GM23248 (cell line): ENCODE measurements at regions not wholly inside any gene's neighbourhood (a gene's known extent, or its start where the extent isn't known, plus 50 kb on each side); places are given as distances from the start of the nearest gene placed in this dataset.

Experiments used
- DNase-seq: peaks from one replicate; pipeline ENCODE4 v3.0.0-alpha.2; 2015
- H2AFZ ChIP-seq: fragments of 200-600 bp; sonication (generic); 2 replicates; pipeline ENCODE4 v1.6.1; 2016; ENCODE audit warnings: antibody characterized with exemption
- H3F3A ChIP-seq: fragments of 200-600 bp; sonication (generic); 2 replicates; pipeline ENCODE4 v1.6.1; 2016; ENCODE audit warnings: mild to moderate bottlenecking, antibody characterized with exemption, mixed run types; ENCODE audit not compliant: insufficient read depth
- H3K27ac ChIP-seq: fragments of 200-600 bp; sonication (generic); 2 replicates; pipeline ENCODE4 v1.5.1; 2016; ENCODE audit warnings: mild to moderate bottlenecking
- H3K27me3 ChIP-seq: fragments of 200-600 bp; sonication (generic); replicated peaks from 2 replicates; pipeline ENCODE4 v1.6.1; 2016; ENCODE audit warnings: mild to moderate bottlenecking; ENCODE audit not compliant: insufficient read depth
- H3K36me3 ChIP-seq: fragments of 200-600 bp; sonication (generic); 2 replicates; pipeline ENCODE4 v1.6.1; 2016; ENCODE audit warnings: low read depth, mild to moderate bottlenecking
- H3K4me1 ChIP-seq: fragments of 200-600 bp; sonication (generic); 2 replicates; pipeline ENCODE4 v1.6.1; 2016; ENCODE audit warnings: mild to moderate bottlenecking; ENCODE audit not compliant: insufficient read depth
- H3K4me2 ChIP-seq: fragments of 200-600 bp; sonication (generic); one replicate; pipeline ENCODE4 v1.6.1; 2016; ENCODE audit warnings: mild to moderate bottlenecking; ENCODE audit not compliant: unreplicated experiment
- H3K4me3 ChIP-seq: fragments of 200-600 bp; sonication (generic); 2 replicates; pipeline ENCODE4 v1.5.1; 2016; ENCODE audit warnings: mild to moderate bottlenecking
- H3K79me2 ChIP-seq: fragments of 200-600 bp; sonication (generic); 2 replicates; pipeline ENCODE4 v1.6.1; 2016; ENCODE audit warnings: mild to moderate bottlenecking; ENCODE audit not compliant: insufficient read depth
- H3K9ac ChIP-seq: fragments of 200-600 bp; sonication (generic); 2 replicates; pipeline ENCODE4 v1.6.1; 2016; ENCODE audit warnings: mild to moderate bottlenecking
- H3K9me2 ChIP-seq: fragments of 200-600 bp; sonication (generic); 2 replicates; pipeline ENCODE4 v1.6.1; 2016; ENCODE audit warnings: mixed run types, mild to moderate bottlenecking, moderate library complexity; ENCODE audit not compliant: insufficient read depth
- H3K9me3 ChIP-seq: fragments of 200-600 bp; sonication (generic); one replicate; pipeline ENCODE4 v1.6.1; 2017; ENCODE audit warnings: low read depth
- H4K20me1 ChIP-seq: fragments of 200-600 bp; sonication (generic); 2 replicates; pipeline ENCODE4 v1.6.0; 2016; ENCODE audit not compliant: insufficient read depth
- EZH2 ChIP-seq: fragments of 200-600 bp; sonication (generic); IDR thresholded peaks from 2 replicates; pipeline ENCODE4 v1.6.1; 2018; ENCODE audit warnings: antibody characterized with exemption, mild to moderate bottlenecking; ENCODE audit not compliant: insufficient read depth, poor library complexity, severe bottlenecking
- EZH2phosphoT487 ChIP-seq: fragments of 200-600 bp; sonication (generic); IDR thresholded peaks from 2 replicates; pipeline ENCODE4 v1.6.1; 2018; ENCODE audit warnings: antibody characterized with exemption, moderate library complexity, mild to moderate bottlenecking, low read depth; ENCODE audit not compliant: insufficient read depth
- WGBS, 2 experiments: methylation state at CpG; one replicate each; pipeline ENCODE4 v1.1.6; 2015 to 2017; ENCODE audit warnings: low lambda C conversion rate in 2 of 2, low coverage in 1 of 2; ENCODE audit errors: missing lambda C conversion rate in 2 of 2; 5-methylcytosine and 5-hydroxymethylcytosine counted together
- in situ Hi-C: fragments of 300-500 bp; cut with MboI; formaldehyde crosslinking; loops from 2 replicates; pipeline ENCODE4 v1.15.0; 2020

DNA sequence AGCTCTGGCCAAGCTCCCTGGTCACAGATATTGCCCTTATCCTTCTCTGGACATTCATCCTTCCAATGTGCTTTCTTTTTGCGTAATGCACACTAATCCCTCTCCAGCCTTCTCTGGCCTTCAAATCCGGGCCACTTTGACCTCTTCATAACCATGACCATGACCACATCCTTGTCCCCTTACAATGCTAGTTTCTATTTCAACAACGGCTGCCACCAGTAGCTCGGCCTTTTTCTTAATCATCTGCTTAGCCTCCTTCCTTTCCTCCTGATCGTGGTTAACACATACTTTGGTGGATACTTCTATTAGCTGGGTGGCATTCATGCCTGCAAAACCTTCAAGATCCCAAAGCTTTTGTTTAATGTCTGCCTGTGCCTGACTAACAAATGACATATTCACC is 264.4 kb upstream of the RBMY1B start:
- H3K4me2 ChIP-seq, result no peak overlapping the region

GRCh38 chrY:21248591-21248990 is 262.5 kb upstream of the RBMY1B start:
- in situ Hi-C loops, result no loop called here
- no peak overlapping the region for H2AFZ ChIP-seq
- no peaks in the 10 kb centered on the region for H3K9me2 ChIP-seq
- H3K9ac ChIP-seq, result no peak overlapping the region
- TF ChIP-seq EZH2 (no peak), EZH2phosphoT487 (no peak)
- no peaks in the 10 kb centered on the region for H4K20me1 ChIP-seq
- no peak overlapping the region for H3K27ac ChIP-seq
- no peaks in the 10 kb centered on the region for H3K4me1 ChIP-seq
- H3K4me3 ChIP-seq, result no peak overlapping the region
- WGBS, 2 experiments, result 9 to 26% methylated on average over 5 of the region's 5 CpGs
- H3K27me3 ChIP-seq, result no peaks in the 10 kb centered on the region
- H3K36me3 ChIP-seq, result no peaks in the 10 kb centered on the region
- no peaks in the 10 kb centered on the region for H3K9me3 ChIP-seq
- no peaks in the 10 kb centered on the region for H3F3A ChIP-seq
- DNase-seq, result no peak
- no peaks in the 10 kb centered on the region for H3K79me2 ChIP-seq
- H3K4me2 ChIP-seq, result no peak overlapping the region

More for the DNA sequence above, 264.4 kb upstream of the RBMY1B start:
- WGBS, 2 experiments, result 11 to 13% methylated on average over 4 to 5 of the region's 5 CpGs
- no peak overlapping the region for H3K27ac ChIP-seq
- H2AFZ ChIP-seq, result no peak overlapping the region
- no peaks in the 10 kb centered on the region for H3K9me2 ChIP-seq
- no peak overlapping the region for H3K4me3 ChIP-seq
- no peaks in the 10 kb centered on the region for H3K9me3 ChIP-seq
- H3K9ac ChIP-seq, result no peak overlapping the region
- no peaks in the 10 kb centered on the region for H4K20me1 ChIP-seq
- no peak for TF ChIP-seq EZH2phosphoT487
- TF ChIP-seq EZH2, result no peak
- H3K36me3 ChIP-seq, result no peaks in the 10 kb centered on the region
- no peaks in the 10 kb centered on the region for H3K4me1 ChIP-seq
- no peaks in the 10 kb centered on the region for H3F3A ChIP-seq
- DNase-seq, result no peak
- no peaks in the 10 kb centered on the region for H3K27me3 ChIP-seq
- no peaks in the 10 kb centered on the region for H3K79me2 ChIP-seq
- in situ Hi-C loops, result no loop called here

DNA sequence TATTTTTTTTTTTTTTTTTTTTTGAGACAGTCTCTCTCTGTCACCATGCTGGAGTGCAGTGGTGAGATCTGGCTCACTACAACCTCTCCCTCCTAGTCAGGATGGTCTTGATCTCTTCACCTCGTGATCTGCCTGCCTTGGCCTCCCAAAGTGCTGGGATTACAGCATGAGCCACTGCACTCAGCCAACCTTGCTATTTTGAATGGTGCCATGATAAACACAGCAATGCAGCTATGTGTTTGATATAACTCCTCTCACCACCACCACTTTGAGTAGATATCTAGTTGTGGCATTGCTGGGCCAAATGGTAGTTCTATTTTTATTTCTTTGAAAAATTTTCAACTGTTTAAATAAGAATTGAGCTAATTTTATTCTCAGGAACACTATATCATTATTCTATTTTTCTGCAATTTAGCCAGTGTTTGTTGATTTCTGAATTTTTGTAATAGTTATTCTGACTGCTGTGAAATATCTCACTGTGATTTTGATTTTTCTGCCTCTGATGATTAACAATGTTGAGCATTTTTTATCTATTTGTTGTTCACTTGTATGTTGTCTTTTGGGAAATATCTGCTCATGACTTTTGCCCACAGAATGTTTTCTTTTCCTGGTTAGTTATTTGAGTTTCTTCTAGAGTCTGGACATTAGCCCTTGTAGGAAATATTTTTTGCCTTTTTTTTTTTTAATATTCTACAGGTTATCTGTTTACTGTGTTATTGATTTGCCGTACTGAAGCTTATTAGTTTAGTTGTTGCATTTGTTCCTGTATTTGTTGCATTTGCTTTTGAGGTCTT is 257.5 kb upstream of the RBMY1B start:
- no peak for DNase-seq
- WGBS, 2 experiments, result 0 to 20% methylated on average over 1 to 2 of the region's 2 CpGs
- Histone ChIP-seq H3K9me3 (no peaks in the 10 kb centered on the region), H3K9me2 (no peaks in the 10 kb centered on the region), H4K20me1 (no peaks in the 10 kb centered on the region), H3K4me2 (no peak overlapping the region), H3K4me1 (no peaks in the 10 kb centered on the region), H3K36me3 (no peaks in the 10 kb centered on the region), H2AFZ (no peak overlapping the region), H3K79me2 (no peaks in the 10 kb centered on the region), H3K9ac (no peak overlapping the region), H3F3A (no peaks in the 10 kb centered on the region), H3K27ac (no peak overlapping the region), H3K4me3 (no peak overlapping the region), H3K27me3 (no peaks in the 10 kb centered on the region)
- TF ChIP-seq EZH2 (no peak), EZH2phosphoT487 (no peak)
- in situ Hi-C loops, result no loop called here

- in situ Hi-C loops, result no loop called here
- no peaks in the 10 kb centered on the region for H3K9me3 ChIP-seq
- no peak overlapping the region for H3K9ac ChIP-seq
- 26 to 47% methylated on average over 2 of the region's 2 CpGs for WGBS, 2 experiments
- H3K4me2 ChIP-seq, result no peak overlapping the region
- no peaks in the 10 kb centered on the region for H3K36me3 ChIP-seq
- DNase-seq, result no peak
- no peaks in the 10 kb centered on the region for H4K20me1 ChIP-seq
- no peaks in the 10 kb centered on the region for H3K79me2 ChIP-seq
- H3K9me2 ChIP-seq, result no peaks in the 10 kb centered on the region
- no peak overlapping the region for H3K27ac ChIP-seq
- no peaks in the 10 kb centered on the region for H3F3A ChIP-seq
- no peak overlapping the region for H3K4me3 ChIP-seq
- H3K27me3 ChIP-seq, result no peaks in the 10 kb centered on the region
- no peaks in the 10 kb centered on the region for H3K4me1 ChIP-seq
- no peak for TF ChIP-seq EZH2
- TF ChIP-seq EZH2phosphoT487, result no peak
- H2AFZ ChIP-seq, result no peak overlapping the region
Observed at GRCh38 chrY:21254476-21254875, 256.7 kb upstream of the RBMY1B start.
